Thyroid gland (tissue), 4 donors: ENCODE measurements at regions not wholly inside any gene's neighbourhood (a gene's known extent, or its start where the extent isn't known, plus 50 kb on each side); places are given as distances from the start of the nearest gene placed in this dataset.

ENCODE experiments used
- POLR2A ChIP-seq, 2 donors: fragments of 450-650 bp; IDR thresholded peaks; one replicate each; pipeline ENCODE4 v1.6.1; 2017; ENCODE audit warnings: antibody characterized with exemption in 2 of 2, mild to moderate bottlenecking in 2 of 2, moderate library complexity in 1 of 2
- TF ChIP-seq, protein P1 (sequence below), 6 experiments: fragments of 200-600 bp in 3 of 6; fragments of 450-650 bp in 3 of 6; sonication (generic) in 3 of 6; IDR thresholded peaks; one replicate each; pipeline ENCODE4 v1.5.1; 2016 to 2019; ENCODE audit warnings: antibody characterized with exemption in 6 of 6, mild to moderate bottlenecking in 2 of 6, inconsistent platforms in 1 of 6, moderate library complexity in 1 of 6

GRCh38 chr3:193830791-193831191, 237.8 kb downstream of the OPA1 start:
- TF ChIP-seq, protein P1, sequence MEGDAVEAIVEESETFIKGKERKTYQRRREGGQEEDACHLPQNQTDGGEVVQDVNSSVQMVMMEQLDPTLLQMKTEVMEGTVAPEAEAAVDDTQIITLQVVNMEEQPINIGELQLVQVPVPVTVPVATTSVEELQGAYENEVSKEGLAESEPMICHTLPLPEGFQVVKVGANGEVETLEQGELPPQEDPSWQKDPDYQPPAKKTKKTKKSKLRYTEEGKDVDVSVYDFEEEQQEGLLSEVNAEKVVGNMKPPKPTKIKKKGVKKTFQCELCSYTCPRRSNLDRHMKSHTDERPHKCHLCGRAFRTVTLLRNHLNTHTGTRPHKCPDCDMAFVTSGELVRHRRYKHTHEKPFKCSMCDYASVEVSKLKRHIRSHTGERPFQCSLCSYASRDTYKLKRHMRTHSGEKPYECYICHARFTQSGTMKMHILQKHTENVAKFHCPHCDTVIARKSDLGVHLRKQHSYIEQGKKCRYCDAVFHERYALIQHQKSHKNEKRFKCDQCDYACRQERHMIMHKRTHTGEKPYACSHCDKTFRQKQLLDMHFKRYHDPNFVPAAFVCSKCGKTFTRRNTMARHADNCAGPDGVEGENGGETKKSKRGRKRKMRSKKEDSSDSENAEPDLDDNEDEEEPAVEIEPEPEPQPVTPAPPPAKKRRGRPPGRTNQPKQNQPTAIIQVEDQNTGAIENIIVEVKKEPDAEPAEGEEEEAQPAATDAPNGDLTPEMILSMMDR (IDR thresholded peaks at IDR 0.05), result no peak
- no peak for TF ChIP-seq POLR2A (IDR thresholded peaks at IDR 0.05)
